GM10266 (cell line): ENCODE measurements at regions not wholly inside any gene's neighbourhood (a gene's known extent, or its start where the extent isn't known, plus 50 kb on each side); places are given as distances from the start of the nearest gene placed in this dataset.

Experiments used
- DNase-seq: peaks from one replicate; pipeline ENCODE4 v3.0.0; 2012; ENCODE audit errors: extremely low spot score
- CTCF ChIP-seq: IDR thresholded peaks from 2 replicates; pipeline ENCODE4 v1.5.1; 2012; ENCODE audit warnings: mild to moderate bottlenecking, low read depth; ENCODE audit not compliant: control insufficient read depth, insufficient read depth; ENCODE audit errors: missing control alignments

- DNase-seq: no peak
- TF ChIP-seq CTCF: no peak
Observed at GRCh38 chr12:85630851-85631250, 205.4 kb downstream of the RASSF9 start.

- no peak for TF ChIP-seq CTCF
- DNase-seq: no peak
Observed at GRCh38 chr12:85632390-85632789, 203.8 kb downstream of the RASSF9 start.

GRCh38 chr12:85633491-85633890 is 202.7 kb downstream of the RASSF9 start:
- no peak for TF ChIP-seq CTCF
- DNase-seq: no peak

- DNase-seq: no peak
- TF ChIP-seq CTCF: no peak
Observed at GRCh38 chr12:85639834-85640233, 196.4 kb downstream of the RASSF9 start.

- no peak for DNase-seq
- no peak for TF ChIP-seq CTCF
Observed at GRCh38 chr12:85641796-85642195, 194.4 kb downstream of the RASSF9 start.

GRCh38 chr12:85642288-85642687 is 193.9 kb downstream of the RASSF9 start:
- TF ChIP-seq CTCF: no peak
- no peak for DNase-seq

GRCh38 chr12:85642808-85643207 is 193.4 kb downstream of the RASSF9 start:
- no peak for DNase-seq
- TF ChIP-seq CTCF: no peak

GRCh38 chr12:85644508-85644907 is 191.7 kb downstream of the RASSF9 start:
- no peak for DNase-seq
- TF ChIP-seq CTCF: no peak
